ENCODE measurements at regions not wholly inside any gene's neighbourhood (a gene's known extent, or its start where the extent isn't known, plus 50 kb on each side); places are given as distances from the start of the nearest gene placed in this dataset.
A peak's percentile ranks its signal among the peaks of the same experiment; 100 is the strongest.

GRCh38 chr5:115402822-115403577 is 106.5 kb upstream of the CCDC112 start:
- no peak for DNase-seq

DNA sequence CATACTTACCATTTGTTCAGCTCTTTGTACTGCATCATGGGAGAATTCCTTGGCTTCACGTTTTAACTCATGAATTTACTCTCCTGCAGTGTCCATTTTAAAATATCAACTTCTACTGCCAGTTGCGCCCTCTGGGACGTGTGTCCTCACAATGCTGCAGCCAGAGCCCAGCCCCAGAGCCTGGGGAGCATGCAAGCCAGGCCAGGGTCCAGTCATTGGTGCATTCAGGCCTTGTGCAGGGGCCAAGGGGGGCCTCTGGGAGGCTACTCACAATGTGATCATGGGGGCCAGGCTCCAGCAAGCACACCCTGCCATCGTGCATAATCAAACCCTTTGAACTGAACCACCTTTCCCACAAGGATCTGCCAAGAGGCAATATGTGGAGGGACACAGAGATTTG is 105.6 kb upstream of the CCDC112 start:
- DNase-seq: no peak

DNA sequence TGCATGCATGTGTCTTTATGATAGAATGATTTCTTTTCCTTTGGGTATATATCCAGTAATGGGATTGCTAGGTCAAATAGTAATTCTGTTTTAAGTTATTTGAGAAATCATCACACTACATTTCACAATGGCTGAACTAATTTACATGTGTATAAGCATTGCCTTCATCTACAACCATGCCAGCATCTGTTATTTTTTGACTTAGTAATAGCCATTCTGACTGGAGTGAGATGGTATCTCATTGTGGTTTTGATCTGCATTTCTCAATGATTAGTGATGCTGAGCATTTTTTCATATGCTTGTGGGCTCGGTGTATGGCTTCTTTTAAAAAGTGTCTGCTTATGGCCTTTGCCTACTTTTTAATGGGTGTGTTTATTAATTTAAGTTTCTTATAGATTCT is 102.3 kb upstream of the CCDC112 start:
- DNase-seq: no peak

- no peak for DNase-seq
These were observed 100.2 kb upstream of the CCDC112 start for GRCh38 chr5:115396688-115397087.

GRCh38 chr5:115396081-115396480 is 99.6 kb upstream of the CCDC112 start:
- DNase-seq: no peak

DNA sequence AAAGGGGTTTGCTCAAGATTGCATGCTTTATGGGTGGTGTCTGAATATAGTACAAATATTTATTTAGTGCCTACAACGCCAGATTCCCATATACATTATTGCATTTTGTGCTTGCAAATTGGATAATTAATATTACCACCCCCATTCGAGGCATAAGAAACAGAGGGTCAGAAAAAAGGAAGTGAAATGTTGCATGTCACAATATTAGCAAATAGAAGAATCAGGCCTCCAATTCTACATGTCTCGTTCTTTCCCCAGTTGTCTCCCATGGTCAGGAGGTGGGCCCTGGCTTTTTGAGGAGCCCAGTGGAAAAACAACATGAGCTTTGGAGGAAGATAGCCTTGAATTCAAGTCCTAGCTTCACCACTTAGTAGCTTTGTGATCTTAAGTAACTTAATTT is 98.1 kb upstream of the CCDC112 start:
- no peak for DNase-seq

- DNase-seq: no peak
These were observed 96.8 kb upstream of the CCDC112 start for GRCh38 chr5:115393239-115393638.

DNA sequence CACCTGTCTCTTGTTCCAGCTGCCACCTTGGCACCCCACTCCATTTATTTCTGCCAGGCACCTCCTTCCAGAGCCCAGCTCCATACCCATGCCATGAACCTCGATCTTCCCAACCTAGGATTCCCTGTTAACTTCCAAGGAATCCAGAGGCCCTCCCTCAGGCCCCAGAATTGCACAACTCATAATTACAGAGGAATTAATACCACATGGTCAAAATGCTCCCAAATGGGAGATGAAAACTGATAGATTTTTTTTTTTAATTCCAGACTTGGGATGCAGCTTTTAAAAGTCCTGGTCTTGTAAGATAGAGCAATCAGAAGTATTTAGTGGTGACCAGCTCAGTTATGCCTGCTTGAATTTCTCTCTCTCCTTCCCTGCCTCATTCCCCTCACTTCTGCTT is 96.2 kb upstream of the CCDC112 start:
- DNase-seq: no peak

DNA sequence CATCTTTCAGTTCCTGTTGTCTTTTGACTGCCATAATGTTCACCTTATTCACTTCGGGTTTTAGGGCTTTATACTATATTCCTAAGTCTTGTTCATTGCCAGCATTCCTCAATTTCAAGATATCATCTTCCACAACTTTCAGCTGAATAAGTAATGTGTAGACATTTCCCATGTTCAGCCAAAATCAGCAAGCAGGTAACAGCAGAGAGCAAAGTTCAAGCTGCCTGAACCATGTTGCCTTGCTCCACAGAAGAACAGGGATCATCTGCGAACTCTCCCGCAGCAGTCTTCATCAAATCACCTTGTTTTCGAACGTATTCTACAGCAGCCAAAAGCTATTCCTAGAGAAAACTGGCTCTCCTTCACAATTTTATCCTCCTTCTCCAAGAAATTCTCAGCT is 95.3 kb upstream of the CCDC112 start:
- no peak for DNase-seq

DNA sequence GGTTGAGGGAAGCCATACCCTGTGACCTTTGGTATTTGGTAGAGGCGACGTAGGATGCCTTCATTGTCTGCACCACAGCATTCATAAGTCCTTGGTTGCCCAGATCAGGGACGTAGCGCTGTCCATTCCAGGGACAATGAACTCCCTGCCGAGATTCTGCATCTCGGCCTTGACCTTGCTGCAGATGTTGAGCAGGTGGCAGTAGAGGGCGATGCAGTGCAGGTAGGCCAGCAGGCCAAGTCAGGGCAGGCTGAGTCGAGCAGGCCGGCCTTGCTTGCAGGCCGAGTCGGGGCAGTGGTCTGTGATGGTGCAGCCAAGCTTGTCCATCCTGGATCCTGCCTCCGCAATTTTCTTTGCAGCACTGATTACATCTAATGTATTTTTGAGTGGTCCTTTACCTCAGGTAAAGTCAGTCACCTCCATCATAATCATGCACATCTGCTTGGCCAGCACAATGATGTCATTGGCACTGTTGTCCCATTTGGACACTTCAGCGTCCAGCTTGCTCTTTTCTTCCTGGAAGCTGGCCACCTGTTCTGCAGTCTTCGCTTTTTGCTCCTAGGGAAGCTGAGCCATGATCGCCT is 93.4 kb upstream of the CCDC112 start:
- no peak for DNase-seq

GRCh38 chr5:115389034-115389798 is 92.8 kb upstream of the CCDC112 start:
- no peak for DNase-seq

- DNase-seq: no peak
These were observed 91.8 kb upstream of the CCDC112 start for GRCh38 chr5:115388240-115388639.

GRCh38 chr5:115387816-115388215 is 91.4 kb upstream of the CCDC112 start:
- DNase-seq: no peak

DNA sequence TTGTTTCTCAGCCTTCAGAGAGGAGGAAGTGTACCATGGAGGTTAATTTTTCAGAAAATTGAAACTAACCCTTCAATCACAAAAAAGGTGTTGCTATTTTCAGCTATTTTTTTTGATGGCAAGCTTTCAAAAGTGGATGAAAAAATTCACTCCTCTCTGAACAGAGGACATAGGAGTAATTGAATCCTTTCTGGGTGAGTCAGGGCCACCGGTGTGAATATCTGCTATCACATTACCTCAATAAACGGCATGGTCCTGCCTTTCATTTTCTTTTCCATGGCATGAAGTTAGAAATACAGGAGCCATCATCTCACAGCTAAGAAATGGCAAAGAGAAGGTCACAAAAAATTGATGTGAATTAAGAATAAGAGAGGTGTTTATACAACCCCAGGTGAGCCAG is 90.2 kb upstream of the CCDC112 start:
- DNase-seq: no peak

GRCh38 chr5:115384587-115385375 is 88.3 kb upstream of the CCDC112 start:
- DNase-seq: no peak

- DNase-seq: no peak
These were observed 86.5 kb upstream of the CCDC112 start for GRCh38 chr5:115382989-115383388.

DNA sequence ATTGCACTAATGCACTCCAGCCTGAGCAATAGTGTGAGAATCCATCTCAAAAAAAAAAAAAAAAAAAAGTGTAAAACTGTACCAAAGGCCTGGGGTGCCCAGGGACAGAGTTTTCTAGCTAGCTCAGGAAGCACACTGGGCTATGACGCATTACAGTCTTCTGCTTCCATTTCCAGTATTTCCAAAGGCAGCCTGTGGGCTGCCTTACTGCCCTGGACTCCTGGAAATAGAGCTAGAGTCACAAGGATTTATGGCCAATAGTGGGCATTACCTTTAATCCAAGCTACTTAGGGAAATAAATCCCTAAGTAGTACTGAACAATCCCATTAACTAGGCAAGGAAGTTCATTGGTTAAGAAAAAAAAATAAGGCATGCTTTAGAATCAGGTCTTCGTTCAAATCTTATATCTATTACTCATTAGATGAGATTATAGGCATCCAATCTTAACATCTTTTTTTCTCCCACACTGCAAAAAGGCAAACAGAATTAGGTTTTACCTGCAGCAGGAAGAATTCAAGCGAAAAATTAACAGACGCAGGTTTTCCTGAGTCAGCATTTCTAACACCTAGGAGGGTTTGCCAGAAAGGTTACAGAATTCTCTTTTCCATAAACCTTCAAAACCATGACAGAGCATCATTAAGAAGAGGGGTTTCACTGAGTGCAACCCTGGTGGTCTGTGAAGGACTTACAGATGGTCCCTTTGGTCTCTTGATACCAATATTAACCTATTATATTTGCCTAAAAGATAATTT is 85.6 kb upstream of the CCDC112 start:
- no peak for DNase-seq

GRCh38 chr5:115379622-115380344 is 83.3 kb upstream of the CCDC112 start:
- DNase-seq: peak; percentile 66

- DNase-seq: no peak
These were observed 82.3 kb upstream of the CCDC112 start for GRCh38 chr5:115378754-115379153.

GRCh38 chr5:115377468-115378217 is 81.2 kb upstream of the CCDC112 start:
- no peak for DNase-seq

- DNase-seq: no peak
These were observed 79.4 kb upstream of the CCDC112 start for GRCh38 chr5:115375893-115376292.

Measured in NCI-H748 treated with DMSO at 0.1 percent for 48 hours (cell line).